SK-N-MC (cell line): ENCODE measurements at regions not wholly inside any gene's neighbourhood (a gene's known extent, or its start where the extent isn't known, plus 50 kb on each side); places are given as distances from the start of the nearest gene placed in this dataset.

Source experiments
- DNase-seq: peaks from one replicate; pipeline ENCODE4 v3.0.0-alpha.2; 2011; ENCODE audit warnings: low read depth, low spot score
- H3K27ac ChIP-seq: fragments of 200-600 bp; sonication (generic); 2 replicates; pipeline ENCODE4 v1.5.1; 2016; ENCODE audit warnings: mixed run types
- H3K36me3 ChIP-seq: fragments of 200-600 bp; sonication (generic); 2 replicates; pipeline ENCODE4 v1.6.1; 2017; ENCODE audit warnings: antibody characterized with exemption, low read length, mixed read lengths; ENCODE audit not compliant: insufficient read depth
- H3K4me3 ChIP-seq: fragments of 200-600 bp; sonication (generic); 2 replicates; pipeline ENCODE4 v1.5.1; 2016
- H3K9ac ChIP-seq: fragments of 200-600 bp; sonication (generic); 2 replicates; pipeline ENCODE4 v1.8.0; 2017; ENCODE audit warnings: mixed run types, mixed read lengths; ENCODE audit not compliant: insufficient read length
- H3K9me3 ChIP-seq: fragments of 200-600 bp; sonication (generic); 2 replicates; pipeline ENCODE4 v1.6.1; 2017; ENCODE audit warnings: low read depth, mild to moderate bottlenecking, antibody characterized with exemption, low read length, moderate library complexity, mixed read lengths
- EZH2 ChIP-seq: fragments of 200-600 bp; sonication (generic); IDR thresholded peaks from one replicate; pipeline ENCODE4 v1.6.1; 2017; ENCODE audit warnings: antibody characterized with exemption
- FOXP2 ChIP-seq: optimal IDR thresholded peaks from 2 replicates; pipeline ENCODE3; 2011; ENCODE audit warnings: mild to moderate bottlenecking, moderate library complexity; ENCODE audit not compliant: insufficient read depth; ENCODE audit errors: extremely low read length, control extremely low read depth
- POLR2AphosphoS5 ChIP-seq: IDR thresholded peaks from 2 replicates; pipeline ENCODE4 v1.6.1; 2012; ENCODE audit warnings: mild to moderate bottlenecking, low read depth, low read length, borderline replicate concordance

DNA sequence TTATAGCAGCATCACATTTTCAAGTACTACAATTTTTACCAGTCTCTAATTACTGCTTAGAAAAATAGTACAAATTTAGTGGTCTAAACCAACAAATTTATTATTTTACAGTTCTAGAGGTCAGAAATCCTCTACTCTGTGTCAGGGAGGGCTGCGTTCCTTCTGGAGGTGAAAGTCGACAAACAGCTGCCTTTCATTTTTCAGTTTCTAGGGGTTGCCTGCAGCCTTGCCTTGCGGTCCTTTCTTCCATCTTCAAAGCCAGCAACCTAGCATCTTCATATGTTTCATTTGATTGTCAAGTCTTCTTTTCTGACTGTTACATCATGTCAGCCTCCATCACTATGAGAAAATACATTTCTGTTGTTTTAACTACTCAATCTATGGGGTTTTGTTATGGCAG, 1022.1 kb downstream of the CDH18 start:
- H3K27ac ChIP-seq = no peak overlapping the region
- H3K36me3 ChIP-seq = no peaks in the 10 kb centered on the region
- no peak overlapping the region for H3K9ac ChIP-seq
- H3K9me3 ChIP-seq = no peaks in the 10 kb centered on the region
- H3K4me3 ChIP-seq = no peak overlapping the region
- TF ChIP-seq POLR2AphosphoS5 = no peak
- no peak for TF ChIP-seq FOXP2
- TF ChIP-seq EZH2 = no peak
- DNase-seq = no peak

DNA sequence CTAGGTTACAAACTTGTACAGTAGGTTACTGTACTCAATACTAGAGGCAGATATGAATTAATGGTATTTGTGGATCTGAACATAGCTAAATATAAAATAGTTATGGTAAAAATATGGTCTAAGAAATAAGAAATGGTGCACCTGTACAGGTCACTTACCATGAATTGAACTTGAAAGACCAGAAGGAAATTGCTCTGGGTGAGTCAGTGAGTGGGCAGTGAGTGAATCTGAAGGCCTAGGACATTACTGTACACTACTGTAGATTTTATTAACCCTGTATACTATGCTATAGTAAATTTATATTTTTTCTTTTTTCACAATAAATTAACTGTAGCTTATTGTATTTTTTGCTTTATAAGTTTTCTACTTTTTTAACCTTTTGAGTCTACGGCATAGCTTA, 1020.4 kb downstream of the CDH18 start:
- DNase-seq = no peak
- Histone ChIP-seq H3K9ac (no peak overlapping the region), H3K36me3 (no peaks in the 10 kb centered on the region), H3K4me3 (no peak overlapping the region), H3K9me3 (no peaks in the 10 kb centered on the region), H3K27ac (no peak overlapping the region)
- TF ChIP-seq FOXP2 (no peak), EZH2 (no peak), POLR2AphosphoS5 (no peak)

DNA sequence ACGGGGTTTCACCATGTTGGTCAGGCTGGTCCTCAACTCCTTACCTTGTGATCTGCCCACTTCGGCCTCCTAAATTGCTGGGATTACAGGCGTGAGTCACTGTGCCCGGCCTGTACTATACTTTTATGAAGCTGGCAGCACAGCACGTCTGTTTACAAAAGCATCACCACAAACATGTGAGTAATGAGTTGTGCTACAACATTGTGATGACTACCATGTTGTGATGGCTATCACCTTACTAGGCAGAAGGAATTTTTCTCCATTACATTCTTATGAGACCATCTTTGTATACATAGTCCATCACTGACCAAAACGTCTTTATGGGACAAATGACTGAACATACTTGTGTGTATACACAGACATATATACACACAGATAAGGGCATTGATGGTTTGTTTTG, 1019.0 kb downstream of the CDH18 start:
- no peak overlapping the region for H3K9ac ChIP-seq

DNA sequence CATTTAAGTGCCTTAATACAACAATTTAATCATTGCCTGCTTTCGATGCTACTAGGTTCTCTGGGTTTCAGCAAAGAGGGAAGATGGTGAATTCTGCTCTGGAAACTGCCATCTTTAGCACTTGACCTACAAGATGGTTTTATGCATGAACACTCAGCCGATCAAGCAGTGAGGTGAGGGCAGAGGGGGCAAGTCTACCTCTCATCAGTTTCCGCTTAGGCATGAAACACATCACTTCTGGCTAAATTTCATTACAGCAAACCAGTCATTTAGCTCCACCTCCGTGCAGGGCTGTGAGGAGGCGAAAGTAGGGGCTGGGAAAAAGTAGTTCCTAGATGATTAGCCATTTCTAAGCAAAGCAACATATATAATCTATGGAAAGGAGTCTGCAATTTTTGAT, 1018.0 kb downstream of the CDH18 start:
- H3K9me3 ChIP-seq = no peaks in the 10 kb centered on the region
- TF ChIP-seq EZH2 (no peak), POLR2AphosphoS5 (no peak), FOXP2 (no peak)
- H3K9ac ChIP-seq = no peak overlapping the region
- H3K36me3 ChIP-seq = no peaks in the 10 kb centered on the region
- no peak for DNase-seq
- H3K4me3 ChIP-seq = no peak overlapping the region
- no peak overlapping the region for H3K27ac ChIP-seq

More for the DNA sequence above, 1019.0 kb downstream of the CDH18 start:
- no peak overlapping the region for H3K27ac ChIP-seq
- H3K9me3 ChIP-seq = no peaks in the 10 kb centered on the region
- no peaks in the 10 kb centered on the region for H3K36me3 ChIP-seq
- TF ChIP-seq EZH2 (no peak), POLR2AphosphoS5 (no peak), FOXP2 (no peak)
- DNase-seq = no peak
- no peak overlapping the region for H3K4me3 ChIP-seq

DNA sequence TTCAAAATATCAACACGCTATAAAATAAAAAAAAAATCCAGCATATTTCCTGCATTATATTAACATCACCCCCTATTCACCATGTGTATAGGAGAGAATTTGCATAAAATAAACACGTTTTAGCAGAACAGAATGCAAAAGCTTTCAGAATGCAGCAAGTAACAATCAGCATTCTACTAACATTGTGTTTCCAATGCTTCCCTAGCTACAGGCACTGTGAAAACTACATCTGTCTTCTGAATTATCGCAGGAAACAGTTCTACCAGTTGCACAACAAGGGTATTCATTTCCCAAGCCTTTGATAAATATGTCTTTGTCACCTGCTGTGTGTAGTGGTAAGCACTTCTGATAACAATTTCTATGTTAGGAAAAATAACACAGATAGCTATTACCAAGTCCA, 1015.8 kb downstream of the CDH18 start:
- Histone ChIP-seq H3K9ac (no peak overlapping the region), H3K27ac (no peak overlapping the region), H3K9me3 (no peaks in the 10 kb centered on the region), H3K4me3 (no peak overlapping the region), H3K36me3 (no peaks in the 10 kb centered on the region)
- no peak for TF ChIP-seq POLR2AphosphoS5
- TF ChIP-seq EZH2 = no peak
- no peak for TF ChIP-seq FOXP2
- DNase-seq = no peak

DNA sequence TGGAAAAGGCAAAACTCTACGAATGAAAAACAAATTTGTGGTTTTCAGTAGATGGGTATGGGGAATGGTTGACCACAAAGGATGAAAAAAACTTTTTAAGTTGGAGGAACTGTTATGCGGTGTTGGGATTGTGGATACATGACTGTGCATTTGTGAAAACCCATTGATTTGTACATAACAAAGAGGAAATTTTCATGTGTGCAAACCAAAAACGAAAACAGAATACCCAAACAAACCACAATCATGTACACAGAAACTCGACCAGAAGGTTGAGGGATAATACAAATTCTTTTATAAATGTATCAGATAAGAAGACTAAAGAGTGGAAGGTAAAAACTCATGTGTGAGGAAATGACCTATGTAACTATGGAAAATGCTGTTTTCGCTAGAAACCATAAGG, 1012.4 kb downstream of the CDH18 start:
- no peaks in the 10 kb centered on the region for H3K9me3 ChIP-seq
- H3K36me3 ChIP-seq = no peaks in the 10 kb centered on the region
- TF ChIP-seq FOXP2 (no peak), EZH2 (no peak), POLR2AphosphoS5 (no peak)
- no peak overlapping the region for H3K4me3 ChIP-seq
- no peak overlapping the region for H3K9ac ChIP-seq
- no peak for DNase-seq
- H3K27ac ChIP-seq = no peak overlapping the region

DNA sequence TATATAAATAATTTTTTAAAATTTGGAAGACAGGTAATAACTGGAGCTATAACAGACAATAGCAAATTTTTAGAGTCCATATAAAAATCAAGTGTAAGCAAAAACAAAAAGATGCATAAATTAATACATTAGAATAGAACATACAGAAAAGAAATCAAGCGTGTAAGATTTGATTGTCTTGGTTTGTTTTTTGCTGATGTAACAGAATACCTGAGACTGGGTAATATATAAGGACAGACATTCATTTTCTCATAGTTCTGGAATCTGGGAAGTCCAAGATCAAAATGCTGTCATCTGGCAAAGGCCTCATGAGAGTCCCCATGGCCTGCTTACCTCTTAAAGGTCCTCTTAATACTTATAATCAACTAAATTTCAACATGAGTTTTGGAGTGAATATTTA, 1010.1 kb downstream of the CDH18 start:
- TF ChIP-seq FOXP2 (no peak), POLR2AphosphoS5 (no peak), EZH2 (no peak)
- no peak overlapping the region for H3K27ac ChIP-seq
- no peaks in the 10 kb centered on the region for H3K9me3 ChIP-seq
- no peaks in the 10 kb centered on the region for H3K36me3 ChIP-seq
- no peak for DNase-seq
- H3K9ac ChIP-seq = no peak overlapping the region
- H3K4me3 ChIP-seq = no peak overlapping the region

DNA sequence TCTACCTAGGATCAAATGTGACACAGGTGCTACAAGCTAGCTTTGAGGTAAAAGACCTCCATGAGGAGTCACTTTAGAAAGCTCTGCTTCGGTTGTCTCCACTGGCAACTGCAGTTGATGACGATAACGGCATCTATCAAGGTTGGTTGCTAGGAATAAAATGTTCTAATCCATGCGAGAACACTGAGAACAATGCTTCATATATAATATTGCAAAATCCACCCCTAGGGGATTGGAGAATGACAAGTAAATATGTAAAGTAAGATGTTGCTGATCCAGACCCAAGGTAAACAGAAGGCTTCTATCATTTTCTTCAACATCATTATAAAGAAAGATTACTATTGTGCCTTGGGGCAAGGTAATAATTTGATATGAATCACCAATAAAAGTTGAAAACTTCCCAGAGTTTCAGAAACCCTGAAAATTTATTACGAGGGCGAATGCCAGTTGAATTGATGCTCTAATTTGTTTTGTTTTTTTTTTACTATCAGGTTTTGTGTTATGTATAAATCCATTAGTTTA, 1003.4 kb downstream of the CDH18 start:
- TF ChIP-seq FOXP2 (no peak), POLR2AphosphoS5 (no peak), EZH2 (no peak)
- Histone ChIP-seq H3K36me3 (no peaks in the 10 kb centered on the region), H3K9me3 (no peaks in the 10 kb centered on the region), H3K9ac (no peak overlapping the region), H3K4me3 (no peak overlapping the region), H3K27ac (no peak overlapping the region)
- DNase-seq = no peak

DNA sequence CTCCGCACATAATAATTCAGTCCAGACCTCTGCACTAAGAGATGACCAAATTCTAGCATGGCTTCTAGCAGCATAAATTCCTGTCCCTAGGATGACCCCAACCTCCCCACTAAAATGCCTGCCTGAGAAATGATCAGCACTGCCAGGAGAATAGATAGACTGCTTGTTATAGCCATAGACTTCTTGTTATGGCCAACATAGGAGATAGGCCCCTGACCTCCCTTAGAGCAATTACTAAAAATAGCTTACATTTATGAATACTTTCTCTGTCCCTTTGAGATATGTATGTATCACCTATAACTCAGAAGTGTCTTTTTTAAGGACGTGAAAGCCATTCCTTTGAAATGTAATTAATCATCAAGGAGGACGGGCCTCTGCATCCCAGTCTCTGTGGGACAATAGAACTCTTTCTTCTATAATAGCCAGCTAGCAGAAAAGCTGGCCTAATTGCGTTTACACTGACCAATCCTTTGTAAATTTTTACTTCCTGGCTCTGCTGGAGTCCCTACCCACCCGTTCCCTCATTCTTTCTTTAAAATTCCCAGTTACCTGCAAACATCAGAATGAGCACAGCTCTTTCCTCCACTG, 1002.7 kb downstream of the CDH18 start:
- no peak for TF ChIP-seq FOXP2
- no peak for TF ChIP-seq POLR2AphosphoS5
- no peak for TF ChIP-seq EZH2
- Histone ChIP-seq H3K9me3 (no peaks in the 10 kb centered on the region), H3K4me3 (no peak overlapping the region), H3K9ac (no peak overlapping the region), H3K36me3 (no peaks in the 10 kb centered on the region), H3K27ac (no peak overlapping the region)
- no peak for DNase-seq

DNA sequence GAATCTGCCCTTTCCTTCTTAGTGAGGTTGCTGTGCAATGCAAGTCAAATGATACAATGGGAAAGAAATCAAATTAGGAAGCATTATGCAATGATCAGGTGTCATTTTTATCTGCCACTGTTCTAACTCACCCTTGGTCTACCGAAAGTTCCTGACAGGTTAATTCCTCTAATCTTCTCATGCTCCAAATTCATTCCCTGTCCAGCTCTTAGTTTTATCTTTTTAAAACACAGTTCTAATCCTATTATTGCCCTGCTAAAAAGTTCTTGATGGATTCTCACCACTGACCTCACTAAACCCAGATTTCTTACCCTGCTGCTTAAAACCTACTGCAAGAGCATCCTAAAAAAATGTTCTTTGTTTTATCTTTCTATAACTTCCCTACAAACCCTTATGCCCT, 1000.9 kb downstream of the CDH18 start:
- no peak overlapping the region for H3K4me3 ChIP-seq
- H3K27ac ChIP-seq = no peak overlapping the region
- no peaks in the 10 kb centered on the region for H3K36me3 ChIP-seq
- no peaks in the 10 kb centered on the region for H3K9me3 ChIP-seq
- no peak overlapping the region for H3K9ac ChIP-seq
- no peak for DNase-seq
- TF ChIP-seq POLR2AphosphoS5 = no peak
- no peak for TF ChIP-seq FOXP2
- TF ChIP-seq EZH2 = no peak
